SU-DHL-6 (cell line): ENCODE measurements at regions not wholly inside any gene's neighbourhood (a gene's known extent, or its start where the extent isn't known, plus 50 kb on each side); places are given as distances from the start of the nearest gene placed in this dataset.

Experiments
- EZH2phosphoT487 ChIP-seq: fragments of 200-600 bp; sonication (generic), shearing (Covaris generic); conservative IDR thresholded peaks from 2 replicates; pipeline ENCODE4 v1.6.1; 2018; ENCODE audit warnings: mild to moderate bottlenecking, antibody characterized with exemption, low read length, moderate library complexity, mixed read lengths
- TF ChIP-seq, protein P1 (sequence below): fragments of 200-600 bp; sonication (generic); IDR thresholded peaks from one replicate; pipeline ENCODE4 v1.5.1; 2017; ENCODE audit warnings: antibody characterized with exemption, mild to moderate bottlenecking, low read length, moderate library complexity; ENCODE audit not compliant: insufficient read depth, poor library complexity, severe bottlenecking

DNA sequence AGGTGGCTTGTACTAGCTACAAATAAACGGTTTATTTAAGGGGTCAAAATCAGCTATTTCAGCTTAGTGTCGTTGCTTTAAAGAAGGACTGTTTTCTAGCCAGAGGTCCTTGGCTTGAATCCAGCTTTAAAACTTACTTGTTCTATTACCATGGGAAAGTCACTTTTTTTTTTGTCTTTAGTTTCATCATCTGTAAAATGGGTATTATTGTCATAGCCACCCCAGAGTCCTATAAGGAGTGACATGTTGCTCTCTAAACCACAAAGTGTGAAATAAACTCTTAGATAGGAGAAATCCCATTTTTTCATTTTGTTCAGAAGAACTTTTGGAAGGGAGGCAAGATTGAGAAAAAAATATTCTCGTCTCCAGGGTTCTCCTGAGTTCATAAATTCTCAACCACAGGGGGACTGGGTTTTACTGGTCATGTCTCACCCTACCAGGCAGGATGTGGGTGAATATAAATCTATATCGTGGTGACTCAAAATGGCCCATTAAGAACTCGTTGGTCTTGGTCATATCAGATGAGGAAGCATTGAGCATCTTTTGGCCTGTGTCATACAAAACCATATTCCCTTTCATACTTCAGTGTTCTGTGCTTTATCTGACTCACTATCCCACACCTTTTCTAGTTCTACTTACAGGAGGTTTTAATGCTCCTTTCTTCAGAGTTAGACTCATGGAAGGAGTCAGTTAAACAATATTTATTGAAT is 202.7 kb upstream of the NR3C1 start:
- TF ChIP-seq, protein P1, sequence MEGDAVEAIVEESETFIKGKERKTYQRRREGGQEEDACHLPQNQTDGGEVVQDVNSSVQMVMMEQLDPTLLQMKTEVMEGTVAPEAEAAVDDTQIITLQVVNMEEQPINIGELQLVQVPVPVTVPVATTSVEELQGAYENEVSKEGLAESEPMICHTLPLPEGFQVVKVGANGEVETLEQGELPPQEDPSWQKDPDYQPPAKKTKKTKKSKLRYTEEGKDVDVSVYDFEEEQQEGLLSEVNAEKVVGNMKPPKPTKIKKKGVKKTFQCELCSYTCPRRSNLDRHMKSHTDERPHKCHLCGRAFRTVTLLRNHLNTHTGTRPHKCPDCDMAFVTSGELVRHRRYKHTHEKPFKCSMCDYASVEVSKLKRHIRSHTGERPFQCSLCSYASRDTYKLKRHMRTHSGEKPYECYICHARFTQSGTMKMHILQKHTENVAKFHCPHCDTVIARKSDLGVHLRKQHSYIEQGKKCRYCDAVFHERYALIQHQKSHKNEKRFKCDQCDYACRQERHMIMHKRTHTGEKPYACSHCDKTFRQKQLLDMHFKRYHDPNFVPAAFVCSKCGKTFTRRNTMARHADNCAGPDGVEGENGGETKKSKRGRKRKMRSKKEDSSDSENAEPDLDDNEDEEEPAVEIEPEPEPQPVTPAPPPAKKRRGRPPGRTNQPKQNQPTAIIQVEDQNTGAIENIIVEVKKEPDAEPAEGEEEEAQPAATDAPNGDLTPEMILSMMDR: no peak
- TF ChIP-seq EZH2phosphoT487: no peak
